ENCODE measurements at regions not wholly inside any gene's neighbourhood (a gene's known extent, or its start where the extent isn't known, plus 50 kb on each side); places are given as distances from the start of the nearest gene placed in this dataset.

GRCh38 chr4:55014876-55015275 is 110.5 kb downstream of the KDR start:
- DNase-seq, result no peak
- Histone ChIP-seq H3K9me3 (no peaks in the 10 kb centered on the region), H3K4me1 (no peaks in the 10 kb centered on the region), H3K27ac (no peak overlapping the region), H3K4me3 (no peak overlapping the region), H3K27me3 (no peaks in the 10 kb centered on the region), H3K36me3 (ENCODE audit: low read depth, missing control alignments) (no peaks in the 10 kb centered on the region)
- TF ChIP-seq CTCF (IDR thresholded peaks at IDR 0.05) (no peak), POLR2A (IDR thresholded peaks at IDR 0.05) (no peak)
- intact Hi-C loops (cut with DNase I; ENCODE audit: low total_unique reads), result no loop called here
- WGBS, 2 donors, result 60 to 64% methylated on average over 2 of the region's 2 CpGs

- Histone ChIP-seq H3K27ac (no peak overlapping the region), H3K4me1 (no peaks in the 10 kb centered on the region), H3K27me3 (no peaks in the 10 kb centered on the region), H3K9me3 (no peaks in the 10 kb centered on the region), H3K36me3 (ENCODE audit: low read depth, missing control alignments) (no peaks in the 10 kb centered on the region), H3K4me3 (no peak overlapping the region)
- intact Hi-C loops (cut with DNase I; ENCODE audit: low total_unique reads), result no loop called here
- no peak for DNase-seq
- TF ChIP-seq POLR2A (IDR thresholded peaks at IDR 0.05) (no peak), CTCF (IDR thresholded peaks at IDR 0.05) (no peak)
- 82 to 86% methylated on average over 6 of the region's 6 CpGs for WGBS, 2 donors
Observed at GRCh38 chr4:55013431-55013955, 111.9 kb downstream of the KDR start.

- intact Hi-C loops (cut with DNase I; ENCODE audit: low total_unique reads), result no loop called here
- H3K27ac ChIP-seq, result no peak overlapping the region
- no peak for DNase-seq
- no peak for TF ChIP-seq CTCF (IDR thresholded peaks at IDR 0.05)
- TF ChIP-seq POLR2A (IDR thresholded peaks at IDR 0.05), result no peak
- no peaks in the 10 kb centered on the region for H3K36me3 ChIP-seq (ENCODE audit: low read depth, missing control alignments)
- no peaks in the 10 kb centered on the region for H3K27me3 ChIP-seq
- no peaks in the 10 kb centered on the region for H3K9me3 ChIP-seq
- no peak overlapping the region for H3K4me3 ChIP-seq
- 64 to 68% methylated on average over 8 of the region's 8 CpGs for WGBS, 2 donors
- H3K4me1 ChIP-seq, result no peaks in the 10 kb centered on the region
Observed at GRCh38 chr4:55012363-55013230, 112.8 kb downstream of the KDR start.

- no peak for DNase-seq
Observed at GRCh38 chr4:55011761-55012160, 113.6 kb downstream of the KDR start.

More at GRCh38 chr4:55011761-55012160, 113.6 kb downstream of the KDR start:
- Histone ChIP-seq H3K9me3 (no peaks in the 10 kb centered on the region), H3K27ac (no peak overlapping the region), H3K36me3 (ENCODE audit: low read depth, missing control alignments) (no peaks in the 10 kb centered on the region), H3K4me3 (no peak overlapping the region), H3K27me3 (no peaks in the 10 kb centered on the region), H3K4me1 (no peaks in the 10 kb centered on the region)
- intact Hi-C loops (cut with DNase I; ENCODE audit: low total_unique reads), result no loop called here
- TF ChIP-seq CTCF (IDR thresholded peaks at IDR 0.05) (no peak), POLR2A (IDR thresholded peaks at IDR 0.05) (no peak)
